GM21717 (cell line): ENCODE measurements at regions not wholly inside any gene's neighbourhood (a gene's known extent, or its start where the extent isn't known, plus 50 kb on each side); places are given as distances from the start of the nearest gene placed in this dataset.

Experiments used
- ATAC-seq: cut with Tn5 transposase; IDR thresholded peaks from one replicate; pipeline ENCODE4 v1.9.1; 2021; ENCODE audit warnings: mild to moderate bottlenecking, moderate library complexity; ENCODE audit not compliant: unreplicated experiment

DNA sequence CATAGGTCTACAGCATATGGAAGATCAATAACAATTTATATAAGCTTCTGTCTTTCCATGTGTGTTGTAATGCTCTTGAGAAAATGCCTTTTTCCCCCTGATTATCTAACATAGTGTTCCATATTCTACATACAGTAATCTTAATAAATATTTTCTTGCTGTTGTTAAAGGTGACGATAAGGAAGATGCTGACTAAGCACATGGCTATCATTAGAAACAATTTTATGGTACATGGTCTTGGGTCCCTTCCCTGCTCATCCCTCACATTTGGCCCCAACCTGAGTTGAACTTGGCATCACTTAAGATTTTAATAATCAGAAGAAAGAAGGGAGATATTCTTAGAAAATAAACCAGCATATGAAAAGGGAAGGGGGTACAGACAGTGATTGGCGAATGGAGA is 382.1 kb upstream of the CDH20 start:
- no peak for ATAC-seq

DNA sequence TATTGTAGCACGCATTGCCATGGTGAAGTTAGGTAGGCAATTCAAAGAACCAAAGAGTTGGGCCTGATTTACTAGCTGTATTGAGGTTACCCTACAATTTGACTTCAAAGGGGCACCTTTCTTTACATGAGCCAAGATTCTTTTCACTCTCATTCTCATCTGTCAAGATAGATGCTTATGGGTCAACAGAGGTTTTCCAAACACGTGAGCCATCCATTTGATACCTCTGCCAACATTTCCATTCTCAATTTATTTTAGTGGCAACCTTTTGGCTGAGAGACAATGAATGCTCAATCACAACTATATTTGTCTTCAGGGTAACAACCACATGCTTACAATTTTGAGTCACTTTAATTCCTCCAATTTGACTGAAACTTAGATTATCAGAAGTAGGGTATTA is 370.6 kb upstream of the CDH20 start:
- no peak for ATAC-seq

DNA sequence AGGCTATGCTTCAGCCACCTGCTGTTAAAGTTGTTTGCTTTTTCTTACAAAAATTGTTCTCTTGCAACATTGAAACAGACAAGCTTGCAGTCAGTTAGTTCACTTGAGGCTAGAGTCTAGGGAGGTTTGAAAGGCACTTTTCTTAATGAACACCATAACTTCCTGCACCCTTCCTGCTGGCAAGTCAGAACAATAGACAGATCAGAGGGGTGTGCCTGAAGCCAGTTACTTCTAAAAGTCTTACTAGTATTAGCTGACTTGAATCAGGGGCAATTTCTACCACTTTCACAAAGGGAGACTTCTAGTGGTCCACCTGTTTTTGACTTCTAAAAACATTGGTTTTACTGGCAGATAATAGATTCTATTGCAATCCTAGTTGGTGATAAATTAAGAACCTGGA is 367.4 kb upstream of the CDH20 start:
- no peak for ATAC-seq

DNA sequence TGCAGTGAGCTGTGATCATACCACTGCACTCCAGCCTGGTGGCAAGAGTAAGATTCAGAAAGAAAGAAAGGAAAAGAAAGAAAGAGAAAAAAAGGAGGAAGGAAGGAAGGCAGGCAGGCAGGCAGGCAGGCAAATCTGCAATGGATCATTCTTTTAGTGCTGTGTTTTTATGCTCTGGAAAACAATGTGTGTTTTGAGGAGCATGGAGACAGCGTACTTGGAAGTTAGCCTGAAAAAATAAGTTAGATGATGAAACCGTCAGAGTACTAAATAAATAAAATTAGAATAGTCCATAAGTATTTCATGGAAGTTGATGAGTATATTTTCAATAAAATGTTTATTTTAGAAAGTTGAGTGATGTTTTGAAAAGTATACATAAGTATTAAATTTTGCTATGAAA is 366.4 kb upstream of the CDH20 start:
- no peak for ATAC-seq

GRCh38 chr18:60975420-60975819 is 357.8 kb upstream of the CDH20 start:
- no peak for ATAC-seq

DNA sequence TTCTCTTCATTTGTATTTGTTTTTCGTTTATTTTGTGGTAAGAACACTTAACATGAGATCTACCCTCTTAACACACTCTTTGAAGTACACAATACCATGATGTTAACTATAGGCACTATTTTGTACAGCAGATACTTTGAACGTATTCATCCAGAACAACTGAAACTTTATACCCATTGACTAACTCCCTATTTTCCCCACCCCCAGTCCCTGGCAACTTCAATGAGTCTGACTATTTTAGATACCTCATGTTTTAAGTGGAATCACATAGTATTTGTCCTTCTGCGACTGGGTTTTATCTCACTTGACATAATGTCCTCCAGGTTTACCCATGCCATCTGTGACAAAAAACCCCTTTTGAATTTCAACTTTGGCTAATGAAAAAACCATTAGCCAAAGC is 356.3 kb upstream of the CDH20 start:
- no peak for ATAC-seq

- no peak for ATAC-seq
Observed at GRCh38 chr18:60978338-60978737, 354.9 kb upstream of the CDH20 start.

- no peak for ATAC-seq
Observed at GRCh38 chr18:60980422-60981005, 352.7 kb upstream of the CDH20 start.

DNA sequence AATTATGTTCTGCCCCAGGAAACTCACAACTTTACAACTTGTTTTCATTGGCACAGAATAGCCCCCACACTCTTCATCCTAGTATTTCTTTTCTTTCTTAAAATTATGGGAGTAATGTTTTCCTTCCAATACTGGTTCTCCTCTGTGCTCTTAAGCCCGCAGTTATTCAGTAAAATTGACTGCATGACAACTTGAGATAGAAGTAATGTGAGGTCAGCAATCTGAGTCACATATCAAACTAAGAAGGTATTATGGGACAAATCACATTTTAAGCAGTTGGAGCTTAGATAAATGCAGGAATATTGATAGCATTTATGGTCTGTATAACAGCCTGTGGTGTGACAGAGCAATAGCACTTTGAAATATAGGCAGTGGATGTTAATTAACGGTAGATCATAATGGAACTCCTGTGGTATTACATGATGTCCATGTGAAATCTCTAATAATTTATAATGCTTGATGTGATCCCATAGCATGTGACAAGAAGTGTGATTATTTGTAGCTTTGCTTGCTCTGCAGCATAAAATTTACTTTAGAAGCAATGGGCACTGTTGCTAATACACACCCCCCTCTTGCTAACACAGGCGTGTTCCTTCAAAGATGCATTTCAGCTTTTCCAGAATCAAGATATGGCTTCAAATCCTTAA is 351.4 kb upstream of the CDH20 start:
- ATAC-seq, result no peak

- ATAC-seq, result no peak
Observed at GRCh38 chr18:60982329-60982695, 350.9 kb upstream of the CDH20 start.

DNA sequence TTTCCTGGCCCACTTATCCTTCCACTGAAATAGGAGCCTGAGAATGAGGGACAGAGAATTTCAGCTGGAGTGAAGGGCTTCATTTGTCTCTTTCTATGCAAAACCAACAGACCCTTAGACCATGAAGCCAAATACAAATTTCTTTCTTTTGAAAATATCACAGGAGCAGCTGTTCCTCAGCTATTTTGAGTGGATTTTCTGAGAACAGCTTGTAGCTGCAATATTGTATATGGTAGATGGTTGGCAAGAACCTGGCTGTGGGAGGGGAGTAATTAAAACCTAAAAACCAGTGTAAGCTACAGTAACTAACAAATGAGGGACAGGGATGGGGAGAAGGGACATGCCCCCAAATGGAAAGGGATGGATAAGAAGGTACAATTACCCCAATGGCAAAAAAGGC is 350.3 kb upstream of the CDH20 start:
- no peak for ATAC-seq

GRCh38 chr18:60984510-60984909 is 348.7 kb upstream of the CDH20 start:
- ATAC-seq, result no peak

DNA sequence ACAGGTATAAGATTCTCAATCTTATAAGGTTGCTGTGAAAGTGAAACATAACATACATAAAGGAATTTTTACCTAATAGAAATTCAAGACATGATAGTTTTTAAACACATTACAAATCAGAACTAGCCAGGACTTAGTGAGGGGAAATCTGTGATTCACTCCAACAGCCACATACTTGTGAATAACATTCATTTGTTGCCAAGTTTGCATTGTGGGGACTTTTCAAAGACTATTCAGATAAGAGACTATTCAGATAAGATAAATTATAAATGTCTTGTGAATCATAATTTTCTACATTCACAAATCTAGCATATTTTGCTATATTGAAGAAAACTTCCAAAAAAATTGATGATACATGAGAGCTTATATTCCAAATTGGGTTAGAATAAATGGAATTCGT is 345.3 kb upstream of the CDH20 start:
- ATAC-seq, result no peak

DNA sequence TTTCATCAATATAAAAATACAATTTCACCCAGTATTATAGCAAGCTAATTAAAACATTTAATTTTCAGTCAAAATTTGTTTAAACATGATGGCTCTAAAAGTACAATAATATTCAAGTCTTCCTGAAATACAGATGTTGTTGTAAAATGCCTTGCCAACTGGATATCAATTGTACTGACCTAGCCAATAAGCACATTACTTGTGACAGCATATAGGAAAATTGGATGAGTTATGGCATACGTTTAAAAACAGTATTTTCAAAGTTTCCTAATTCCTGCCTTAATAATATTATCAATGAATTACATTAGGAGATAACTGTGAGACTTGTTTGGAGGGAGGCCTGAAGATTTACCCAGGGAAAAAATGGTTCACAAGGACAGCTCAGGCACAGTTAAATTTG is 336.9 kb upstream of the CDH20 start:
- no peak for ATAC-seq

DNA sequence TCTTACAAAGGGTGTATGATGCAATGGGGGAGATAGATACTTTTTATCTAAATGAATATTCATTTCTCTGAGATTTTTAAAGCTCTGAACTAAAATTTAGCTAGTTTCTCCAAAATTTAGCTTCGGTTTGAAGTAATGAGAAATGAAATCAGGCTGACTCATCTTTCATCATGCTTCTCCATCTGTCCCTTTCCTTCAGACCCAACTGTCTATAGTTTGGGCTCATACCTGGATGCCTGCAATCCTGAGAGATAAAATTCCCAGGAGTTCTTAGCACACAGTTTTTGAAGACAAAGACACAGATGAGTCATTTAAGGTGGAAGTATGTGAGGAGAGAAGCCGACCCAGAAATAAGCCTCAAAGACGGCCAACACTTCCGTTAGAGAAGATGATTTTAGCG is 336.4 kb upstream of the CDH20 start:
- no peak for ATAC-seq

DNA sequence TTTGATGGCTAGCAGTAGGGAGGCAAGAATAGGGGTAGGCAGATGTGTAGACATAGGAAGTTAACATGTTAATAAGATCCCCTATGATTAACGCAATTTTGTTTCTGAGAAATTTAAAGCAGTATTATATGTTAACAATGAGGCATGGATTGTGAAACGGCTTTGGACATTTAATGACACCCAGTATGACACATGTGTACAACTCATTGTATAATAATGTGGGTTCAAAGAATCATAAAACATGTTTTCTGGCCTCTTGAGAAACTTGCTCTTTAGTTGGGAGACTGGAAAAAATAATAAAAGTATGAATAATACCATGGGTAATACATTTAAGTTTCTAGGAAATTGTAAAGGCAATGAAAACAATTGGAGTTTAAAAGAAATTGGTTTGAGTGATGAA is 332.1 kb upstream of the CDH20 start:
- ATAC-seq, result no peak

DNA sequence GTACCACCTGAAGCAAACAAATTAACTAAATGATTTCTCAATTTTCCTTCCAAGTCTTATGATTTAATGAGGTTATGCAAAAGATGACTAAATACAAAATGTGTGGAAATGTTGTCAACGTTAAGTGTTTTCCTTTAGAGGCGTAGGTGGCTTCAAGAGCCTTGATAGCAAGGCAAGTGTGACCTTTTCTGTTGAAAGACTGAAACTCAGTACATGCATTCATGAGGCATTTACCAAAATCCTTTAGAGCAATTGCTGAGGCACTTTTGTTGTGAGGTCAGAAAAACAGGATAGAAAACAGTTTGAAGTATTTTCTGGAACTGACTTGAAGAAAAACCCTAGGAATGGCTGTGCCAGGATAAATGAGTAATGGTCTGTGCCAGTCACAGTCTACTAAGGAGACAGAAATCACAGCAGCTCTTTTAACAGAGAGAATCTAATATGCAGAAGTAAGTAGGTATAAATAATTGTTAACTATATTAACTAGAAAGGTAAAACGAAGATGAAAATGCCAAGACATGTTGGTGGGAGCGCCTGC is 326.5 kb upstream of the CDH20 start:
- no peak for ATAC-seq

- ATAC-seq, result no peak
Observed at GRCh38 chr18:61019338-61020301, 313.6 kb upstream of the CDH20 start.

DNA sequence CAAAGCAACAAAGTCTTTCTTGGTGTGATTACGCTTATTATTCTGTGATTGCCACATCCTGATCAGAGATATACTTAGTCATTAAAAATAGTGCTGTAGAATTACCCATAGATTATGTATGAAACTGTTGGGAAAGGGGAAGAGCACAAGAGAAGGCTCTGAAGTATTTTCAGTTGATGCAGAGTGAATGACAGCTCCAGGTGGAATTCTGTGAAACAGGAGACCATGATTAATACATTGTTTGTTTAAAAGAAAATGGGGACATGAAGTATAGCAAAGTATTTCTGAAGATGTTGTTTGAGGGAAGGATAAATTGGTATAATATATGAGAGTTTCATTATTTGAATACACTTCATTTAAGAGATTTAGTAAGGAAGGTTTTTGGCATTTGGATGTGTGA is 307.6 kb upstream of the CDH20 start:
- ATAC-seq, result no peak

DNA sequence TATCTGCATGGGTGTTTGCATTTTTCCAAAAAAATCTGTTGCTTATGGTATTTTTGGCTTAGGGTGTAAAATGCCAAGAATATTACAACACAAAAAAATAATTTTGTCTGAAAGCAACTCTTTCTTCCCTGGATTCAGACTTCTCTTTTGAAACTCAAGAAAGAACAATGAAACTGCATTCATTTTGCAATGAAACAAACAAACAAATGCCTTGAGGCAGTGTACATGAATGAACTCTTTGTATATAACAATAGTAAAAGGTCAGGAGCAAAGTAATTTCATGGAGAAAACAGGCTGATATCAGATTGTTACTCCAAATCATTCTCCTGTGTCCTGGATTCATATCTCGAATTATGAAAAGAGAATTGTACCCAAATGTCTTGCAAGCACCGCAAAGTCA is 301.6 kb upstream of the CDH20 start:
- ATAC-seq, result no peak

DNA sequence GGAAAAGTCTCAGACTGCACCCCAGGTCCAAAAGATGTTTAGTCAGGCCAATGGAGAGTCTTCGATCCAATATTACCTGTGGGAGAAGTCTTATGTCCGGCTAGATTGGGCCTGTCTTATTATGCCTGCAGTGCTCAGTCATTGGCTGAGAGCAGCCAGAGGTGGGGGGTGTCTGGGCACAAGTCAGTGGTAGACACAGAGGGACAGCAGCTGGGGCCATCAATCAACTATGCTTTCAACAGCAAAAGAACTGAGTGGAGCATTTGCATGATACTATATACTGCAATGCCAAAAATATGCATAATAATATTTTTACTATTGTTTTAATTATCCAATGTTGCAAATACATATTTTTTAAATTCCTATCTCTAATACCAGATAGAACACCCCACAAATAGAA is 298.6 kb upstream of the CDH20 start:
- no peak for ATAC-seq

DNA sequence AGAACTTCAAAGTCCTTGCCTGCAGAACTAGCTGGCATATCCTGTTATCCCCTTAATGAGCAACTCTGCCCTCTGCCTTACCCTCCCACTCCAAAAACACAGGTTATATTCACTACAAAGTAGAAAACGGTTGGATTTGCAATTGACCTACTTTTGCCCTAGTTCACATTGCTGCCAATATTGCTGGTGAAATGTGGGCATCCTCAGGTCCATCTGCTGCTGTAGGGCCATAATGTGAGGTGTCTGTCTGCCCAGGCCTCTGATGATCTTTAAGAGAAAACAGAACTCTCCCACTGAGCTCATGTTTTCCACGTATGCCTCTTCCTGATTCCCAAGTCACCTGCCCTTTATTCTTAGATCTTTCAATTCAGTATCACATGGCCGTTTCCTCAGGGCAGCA is 294.0 kb upstream of the CDH20 start:
- ATAC-seq, result no peak
